ENCODE measurements at regions not wholly inside any gene's neighbourhood (a gene's known extent, or its start where the extent isn't known, plus 50 kb on each side); places are given as distances from the start of the nearest gene placed in this dataset.

GRCh38 chr4:115310641-115311040, 197.2 kb upstream of the NDST4 start (continued):
- TF ChIP-seq NR2F1 (CRISPR knock-in tag; IDR thresholded peaks at IDR 0.05) = no peak

GRCh38 chr4:115294717-115295116, 181.3 kb upstream of the NDST4 start:
- Histone ChIP-seq H3K79me2 (ENCODE audit: insufficient read depth, low read length) (no peaks in the 10 kb centered on the region), H3K9me3 (ENCODE audit: low read length) (no peaks in the 10 kb centered on the region), H3K36me3 (replicated peaks in 1 of 2; ENCODE audit: control insufficient read depth in 1 of 2, insufficient read depth in 2 of 2, low read length in 2 of 2) (no peaks in the 10 kb centered on the region), H3K9ac (ENCODE audit: insufficient read depth, low read depth, low read length) (no peak overlapping the region), H3K4me3 (replicated peaks in 1 of 3; ENCODE audit: insufficient read depth in 1 of 3, low read depth in 2 of 3, low read length in 3 of 3) (no peak overlapping the region), H4K20me1 (ENCODE audit: insufficient read depth, low read length) (no peaks in the 10 kb centered on the region), H3K27ac (ENCODE audit: extremely low read length, insufficient read depth, low read length) (no peak overlapping the region), H3K27me3 (ENCODE audit: control insufficient read depth in 1 of 2, insufficient read depth in 2 of 2, low read length in 2 of 2) (no peaks in the 10 kb centered on the region), H3K4me2 (ENCODE audit: low read depth, low read length) (no peak overlapping the region), H3K4me1 (ENCODE audit: insufficient read depth, low read length) (no peaks in the 10 kb centered on the region), H2AFZ (ENCODE audit: low read length) (no peak overlapping the region)
- no TSS peak for BruUV-seq (replicated peaks)
- POLR2A ChIA-PET = no interaction called here
- in situ Hi-C loops (cut with HindIII; ENCODE audit: extremely low pct_ligation_motif_present, low pct_unique_long_range_greater_than_20kb) = no loop called here
- FAIRE-seq (no peak), DNase-seq (ENCODE audit: low spot score) (no peak), ATAC-seq (no peak)
- CTCF ChIA-PET (ENCODE audit: low intra/inter-chr PET ratio, low total read pairs) = no interaction called here
- intact Hi-C loops (cut with micrococcal nuclease; ENCODE audit: unreplicated experiment) = no loop called here
- TF ChIP-seq HNF4G (IDR thresholded peaks at IDR 0.05; ENCODE audit: borderline replicate concordance, low read depth, low read length) (no peak), HNF4G (CRISPR knock-in tag; IDR thresholded peaks at IDR 0.05; ENCODE audit: borderline replicate concordance, low read depth) (no peak), CEBPZ (IDR thresholded peaks at IDR 0.05; ENCODE audit: low read length) (no peak), SNAPC4 (CRISPR knock-in tag; IDR thresholded peaks at IDR 0.05) (no peak), E2F5 (CRISPR knock-in tag; conservative IDR thresholded peaks at IDR 0.05) (no peak), MXI1 (IDR thresholded peaks at IDR 0.05; ENCODE audit: borderline replicate concordance, low read depth, low read length) (no peak), KDM5A (IDR thresholded peaks at IDR 0.05; ENCODE audit: borderline replicate concordance, low read length) (no peak), MAFK (conservative IDR thresholded peaks at IDR 0.05 in 1 of 2, IDR thresholded peaks at IDR 0.05 in 1 of 2; ENCODE audit: low read length in 2 of 2) (peak in 1 of 2 experiments; percentile 65; a peak in 2 of 4 replicates), PHF21A (CRISPR knock-in tag; IDR thresholded peaks at IDR 0.05) (no peak), ZNF672 (CRISPR knock-in tag; IDR thresholded peaks at IDR 0.05) (no peak), MAFF (IDR thresholded peaks at IDR 0.05; ENCODE audit: low read depth, low read length) (peak; percentile 35; the same call in 1 of the 2 replicates)
- 2% methylated on average over 1 of the region's 1 CpG for WGBS (ENCODE audit: low lambda C conversion rate)

All from HepG2 (cell line).